GM21825 (cell line): ENCODE measurements at regions not wholly inside any gene's neighbourhood (a gene's known extent, or its start where the extent isn't known, plus 50 kb on each side); places are given as distances from the start of the nearest gene placed in this dataset.
"Not testable (repeated sequence)": the region's sequence is repeated elsewhere in the genome, so short reads cannot be mapped to it uniquely, and the experiment has no call there.

Experiments used
- ATAC-seq: cut with Tn5 transposase; IDR thresholded peaks from one replicate; pipeline ENCODE4 v1.9.1; 2021; ENCODE audit warnings: mild to moderate bottlenecking, moderate library complexity; ENCODE audit not compliant: unreplicated experiment

DNA sequence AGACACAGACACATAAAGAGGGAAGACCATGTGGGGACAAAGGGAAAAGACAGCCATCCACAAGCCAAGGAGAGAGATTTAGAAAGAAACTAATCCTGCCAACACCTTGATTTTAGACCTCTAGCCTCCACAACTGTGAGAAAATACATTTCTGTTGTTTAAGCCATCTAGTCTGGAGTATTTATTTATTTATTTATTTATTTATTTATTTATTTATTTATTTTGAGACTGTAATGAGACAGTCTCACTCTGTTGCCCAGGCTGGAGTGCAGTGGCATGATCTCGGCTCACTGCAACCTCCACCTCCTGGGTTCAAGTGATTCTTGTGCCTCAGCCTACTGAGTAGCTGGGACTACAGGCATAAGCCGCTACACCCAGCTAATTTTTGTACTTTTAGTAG lies 259.3 kb downstream of the PARM1 start:
- ATAC-seq = not testable (repeated sequence)

- no peak for ATAC-seq
Observed at GRCh38 chr4:75189711-75190335, 256.9 kb downstream of the PARM1 start.

DNA sequence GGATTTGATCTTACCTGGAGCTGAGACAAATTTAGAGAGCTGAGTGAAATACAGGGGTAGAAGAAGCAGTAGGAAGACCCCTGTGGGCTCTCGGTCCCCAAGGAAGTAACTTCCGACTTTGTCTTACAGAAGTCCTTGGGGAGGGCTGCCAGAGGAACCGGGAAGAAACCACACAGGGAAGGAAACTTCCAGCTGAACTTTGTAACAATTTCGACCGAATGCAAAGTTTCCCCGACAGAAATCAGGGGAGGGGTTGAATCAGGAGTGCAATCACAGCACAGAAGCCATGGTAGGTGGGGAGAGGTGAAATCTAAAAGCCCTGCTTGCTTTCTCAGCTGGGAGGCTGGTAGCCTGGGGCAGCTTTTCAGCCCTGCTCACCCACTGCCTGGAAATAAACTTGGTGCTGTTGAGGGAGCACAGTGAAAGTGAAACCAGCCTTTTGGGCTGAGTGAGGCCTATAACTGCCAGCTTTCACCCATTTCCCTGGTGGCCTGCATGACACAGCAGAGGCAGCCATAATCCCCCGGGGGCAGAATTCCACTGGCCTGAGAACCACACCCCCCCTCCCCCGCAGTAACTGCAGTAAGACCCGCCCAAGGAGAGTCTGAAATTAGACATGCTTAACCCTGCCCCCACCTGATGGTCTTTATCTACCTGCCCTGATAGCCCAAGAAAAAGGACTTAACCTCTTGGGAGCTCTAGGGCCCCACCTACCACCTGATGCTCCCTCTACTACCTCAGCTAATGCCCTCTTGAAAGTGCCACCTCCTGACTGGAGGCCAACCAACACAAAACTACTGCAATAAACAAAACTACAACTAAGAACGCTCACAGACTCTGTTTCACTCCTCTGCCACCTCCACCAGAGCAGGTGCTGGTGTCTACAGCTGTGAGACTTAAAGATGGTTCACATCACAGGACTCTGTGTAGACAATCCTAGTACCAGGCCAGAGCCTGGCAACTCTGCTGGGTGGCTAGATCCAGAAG lies 248.2 kb downstream of the PARM1 start:
- ATAC-seq = peak; percentile 92

GRCh38 chr4:75180217-75180616 lies 247.3 kb downstream of the PARM1 start:
- ATAC-seq = no peak

- ATAC-seq = no peak
Observed at GRCh38 chr4:75179510-75179909, 246.6 kb downstream of the PARM1 start.

GRCh38 chr4:75172551-75172950 lies 239.6 kb downstream of the PARM1 start:
- peak; percentile 94 for ATAC-seq

- ATAC-seq = no peak
Observed at GRCh38 chr4:75169427-75169826, 236.5 kb downstream of the PARM1 start.

DNA sequence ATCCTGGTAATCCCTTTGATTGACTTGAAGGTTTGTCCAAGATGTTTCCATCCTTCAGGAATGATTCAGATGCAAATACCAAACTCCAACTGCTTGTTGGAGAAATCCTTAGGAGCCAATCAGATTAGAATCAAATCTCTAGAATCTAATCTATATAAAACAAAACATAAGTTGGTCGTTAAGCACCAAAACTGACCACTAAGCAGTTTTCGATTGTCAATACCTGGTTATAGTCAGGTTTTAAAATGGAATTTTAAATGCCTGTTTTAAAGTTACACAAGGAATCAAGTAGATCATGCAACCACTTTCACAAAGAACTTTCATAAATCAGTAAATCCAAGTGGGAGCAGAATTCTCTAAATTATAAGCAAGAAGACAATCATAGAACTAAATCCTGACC lies 236.1 kb downstream of the PARM1 start:
- ATAC-seq = no peak

GRCh38 chr4:75168548-75168947 lies 235.6 kb downstream of the PARM1 start:
- ATAC-seq = no peak

DNA sequence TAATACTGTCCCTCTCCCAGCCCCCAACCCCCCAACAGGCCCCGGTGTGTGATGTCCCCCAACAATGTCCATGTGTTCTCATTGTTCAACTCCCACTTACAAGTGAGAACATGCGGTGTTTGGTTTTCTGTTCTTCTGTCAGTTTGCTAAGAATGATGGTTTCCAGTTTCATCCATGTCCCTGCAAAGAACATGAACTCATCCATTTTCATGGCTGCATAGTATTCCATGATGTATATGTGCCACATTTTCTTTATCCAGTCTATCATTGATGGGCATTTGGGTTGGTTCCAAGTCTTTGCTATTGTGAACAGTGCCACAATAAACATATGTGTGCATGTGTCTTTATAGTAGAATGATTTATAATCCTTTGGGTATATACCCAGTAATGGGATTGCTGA lies 232.2 kb downstream of the PARM1 start:
- not testable (repeated sequence) for ATAC-seq

- ATAC-seq = no peak
Observed at GRCh38 chr4:75158451-75158850, 225.5 kb downstream of the PARM1 start.

GRCh38 chr4:75154994-75155393 lies 222.1 kb downstream of the PARM1 start:
- ATAC-seq = no peak

DNA sequence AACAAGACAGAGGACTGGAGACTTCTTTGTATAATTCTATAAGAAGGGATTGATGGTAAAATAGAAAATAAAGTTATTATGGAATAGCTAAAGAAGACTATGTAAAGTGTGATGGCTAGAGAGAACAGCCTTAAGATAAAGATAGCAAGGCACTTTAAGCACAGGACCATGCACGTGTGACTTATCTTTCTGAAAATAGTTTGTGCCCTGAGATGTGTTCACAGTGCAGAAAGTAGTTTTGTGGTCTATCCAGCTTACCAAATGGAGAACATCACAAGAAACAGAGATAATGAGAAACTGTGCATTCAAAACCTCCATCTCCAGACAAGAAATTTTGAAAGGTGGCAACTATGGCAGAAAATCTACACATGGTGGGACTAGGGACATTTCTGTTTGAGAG lies 213.3 kb downstream of the PARM1 start:
- no peak for ATAC-seq

GRCh38 chr4:75144475-75144874 lies 211.6 kb downstream of the PARM1 start:
- ATAC-seq = no peak

DNA sequence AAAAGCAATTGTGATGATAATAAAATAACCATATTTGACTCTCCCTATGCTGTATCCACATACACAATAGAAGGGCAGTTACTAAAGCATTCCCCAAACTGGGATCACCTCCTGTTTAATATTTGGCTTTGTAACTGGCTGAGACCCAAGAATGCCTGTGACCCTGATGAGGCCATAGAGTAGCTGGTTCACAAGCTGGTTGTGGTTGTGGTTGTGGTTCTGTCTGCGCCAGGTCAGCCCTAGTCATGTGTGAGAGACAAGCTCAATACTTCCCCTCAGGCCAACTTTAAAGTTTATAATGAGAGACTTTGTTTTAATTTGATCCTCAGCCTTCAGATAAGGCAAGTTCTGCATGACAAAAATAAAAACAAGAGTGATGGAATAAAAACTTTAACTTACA lies 209.9 kb downstream of the PARM1 start:
- no peak for ATAC-seq

DNA sequence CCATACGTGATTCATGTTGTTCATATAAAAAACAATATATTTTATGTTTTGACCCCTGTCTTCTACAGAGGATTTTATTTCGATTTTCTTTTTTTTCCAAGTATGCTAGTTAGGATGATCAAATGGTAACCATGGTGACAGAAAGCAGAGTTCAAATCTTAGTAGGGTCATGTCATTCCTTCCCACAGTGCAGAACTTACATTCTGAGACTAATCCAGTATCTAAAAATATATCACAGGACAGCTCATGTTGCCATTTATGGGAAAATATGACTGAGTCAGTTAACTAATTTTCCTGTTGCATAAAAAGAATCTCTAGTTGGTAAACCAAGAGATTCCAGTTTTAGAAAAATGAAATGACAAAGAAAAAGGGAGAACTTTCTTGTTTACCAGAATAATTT lies 209.5 kb downstream of the PARM1 start:
- no peak for ATAC-seq

DNA sequence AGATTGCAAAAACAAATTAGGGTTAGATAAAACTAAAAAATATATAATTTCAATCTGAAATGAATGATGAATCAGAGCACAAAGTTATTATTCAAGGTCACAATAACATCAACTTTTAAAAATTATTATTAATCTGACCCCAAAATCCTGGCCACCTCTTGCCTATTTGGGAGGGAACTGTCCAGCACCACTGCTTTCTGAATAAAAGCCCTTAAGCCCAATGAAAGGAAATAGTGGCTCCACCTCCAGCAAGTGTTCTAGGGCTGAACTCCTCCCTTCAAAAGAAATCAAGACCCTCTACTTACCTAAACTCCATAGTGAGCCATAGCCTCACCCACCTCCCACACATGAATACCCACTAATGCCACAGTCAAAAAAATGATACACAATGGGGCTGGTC lies 208.2 kb downstream of the PARM1 start:
- no peak for ATAC-seq

DNA sequence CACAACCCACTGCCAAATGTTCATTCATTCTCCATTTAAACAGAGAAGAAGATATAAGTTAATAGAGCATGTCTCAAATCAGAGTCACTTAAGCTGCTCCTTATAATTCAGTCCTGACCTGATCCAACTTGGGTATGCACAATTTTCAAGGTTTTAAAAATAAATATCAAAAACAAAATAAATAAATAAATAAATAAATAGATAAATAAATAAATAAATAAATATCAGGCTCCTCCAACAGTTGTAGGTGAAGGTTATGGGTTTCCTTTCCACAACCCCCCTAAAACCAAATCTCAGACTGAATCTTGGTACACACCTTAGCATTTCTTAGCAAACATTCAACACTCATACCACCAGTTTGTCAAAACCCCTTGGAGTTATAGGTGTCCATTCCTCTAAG lies 204.4 kb downstream of the PARM1 start:
- no peak for ATAC-seq

- ATAC-seq = peak; percentile 65
Observed at GRCh38 chr4:75135068-75135825, 202.3 kb downstream of the PARM1 start.

- ATAC-seq = not testable (repeated sequence)
Observed at GRCh38 chr4:75126870-75127269, 194.0 kb downstream of the PARM1 start.

DNA sequence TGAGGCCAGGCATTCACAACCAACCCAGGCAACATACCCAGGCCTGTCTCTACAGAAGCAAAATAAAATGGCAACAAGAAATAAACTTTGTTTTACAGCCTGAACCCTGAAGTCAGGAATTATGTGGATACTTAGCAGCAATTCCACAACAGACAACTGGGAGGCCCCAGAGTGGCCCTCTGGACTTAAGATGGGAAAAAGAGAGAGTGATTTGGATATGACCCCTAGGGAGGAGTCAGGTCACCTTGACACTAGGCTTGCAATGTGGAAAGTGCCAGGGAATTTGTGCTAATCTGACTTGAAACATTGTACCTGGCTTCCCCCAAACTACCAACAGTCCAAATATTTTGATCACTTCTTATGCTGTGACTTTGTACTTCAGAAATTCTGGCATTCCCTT lies 193.1 kb downstream of the PARM1 start:
- ATAC-seq = no peak
